Hepatocyte (in vitro differentiated cells): ENCODE measurements at regions not wholly inside any gene's neighbourhood (a gene's known extent, or its start where the extent isn't known, plus 50 kb on each side); places are given as distances from the start of the nearest gene placed in this dataset.

Source experiments
- CTCF ChIP-seq: fragments of 200-600 bp; sonication (generic); IDR thresholded peaks from 2 replicates; pipeline ENCODE4 v1.5.1; 2016; ENCODE audit warnings: antibody characterized with exemption, mild to moderate bottlenecking; ENCODE audit not compliant: poor library complexity
- EZH2 ChIP-seq: fragments of 200-600 bp; sonication (generic); IDR thresholded peaks from 2 replicates; pipeline ENCODE4 v1.6.1; 2016; ENCODE audit warnings: antibody characterized with exemption, mild to moderate bottlenecking, borderline replicate concordance

GRCh38 chr18:5746844-5747243, 148.5 kb downstream of the TMEM200C start:
- TF ChIP-seq CTCF: no peak
- no peak for TF ChIP-seq EZH2
